Keratinocyte (primary cell): ENCODE measurements at regions not wholly inside any gene's neighbourhood (a gene's known extent, or its start where the extent isn't known, plus 50 kb on each side); places are given as distances from the start of the nearest gene placed in this dataset.

Experiments used
- DNase-seq: peaks from one replicate; pipeline ENCODE4 v3.0.0-alpha.2; 2011; ENCODE audit warnings: low read depth, missing footprints, low spot score
- FAIRE-seq: peaks from 2 replicates; lab custom pipeline; 2011; peaks lifted over from hg19 to GRCh38; lab: Jason Lieb, UNC
- H2AFZ ChIP-seq: 2 replicates; pipeline ENCODE4 v1.6.0; 2012; ENCODE audit warnings: low read length, control low read depth, inconsistent platforms; ENCODE audit not compliant: control insufficient read depth
- H3K27ac ChIP-seq: 2 replicates; pipeline ENCODE4 v1.5.1; 2011; ENCODE audit warnings: low read length; ENCODE audit not compliant: control insufficient read depth, insufficient read depth
- H3K27me3 ChIP-seq: 3 replicates; pipeline ENCODE4 v1.6.0; 2011; ENCODE audit warnings: low read length; ENCODE audit not compliant: control insufficient read depth, insufficient read depth; ENCODE audit errors: extremely low read depth
- H3K36me3 ChIP-seq, 2 experiments: 2 replicates in 1 of 2; 3 replicates in 1 of 2; pipeline ENCODE4 v1.5.1; 2011; ENCODE audit warnings: low read length in 2 of 2, mild to moderate bottlenecking in 1 of 2; ENCODE audit not compliant: control insufficient read depth in 2 of 2, insufficient read depth in 2 of 2; ENCODE audit errors: extremely low read depth in 1 of 2
- H3K4me1 ChIP-seq: 3 replicates; pipeline ENCODE4 v1.5.1; 2011; ENCODE audit warnings: low read length; ENCODE audit not compliant: control insufficient read depth, insufficient read depth; ENCODE audit errors: extremely low read depth
- H3K4me2 ChIP-seq: 3 replicates; pipeline ENCODE4 v1.6.0; 2011; ENCODE audit warnings: low read depth, low read length; ENCODE audit not compliant: control insufficient read depth, insufficient read depth; ENCODE audit errors: extremely low read depth
- H3K4me3 ChIP-seq, 3 experiments: fragments of 200-600 bp in 1 of 3; sonication (generic) in 1 of 3; 2 replicates in 2 of 3; 3 replicates in 1 of 3; pipeline ENCODE4 v1.5.1; 2011 to 2016; ENCODE audit warnings: low read length in 3 of 3, mild to moderate bottlenecking in 3 of 3, control low read depth in 2 of 3, inconsistent platforms in 1 of 3, low read depth in 1 of 3, mixed read lengths in 1 of 3, mixed run types in 1 of 3, moderate library complexity in 1 of 3; ENCODE audit not compliant: control insufficient read depth in 2 of 3, insufficient read depth in 2 of 3; ENCODE audit errors: extremely low read depth in 1 of 3
- H3K79me2 ChIP-seq: 2 replicates; pipeline ENCODE4 v1.6.0; 2012; ENCODE audit warnings: low read length; ENCODE audit not compliant: control insufficient read depth, insufficient read depth
- H3K9ac ChIP-seq: 3 replicates; pipeline ENCODE4 v1.6.0; 2011; ENCODE audit warnings: low read length; ENCODE audit not compliant: control insufficient read depth, insufficient read depth; ENCODE audit errors: extremely low read depth
- H3K9me1 ChIP-seq: 3 replicates; pipeline ENCODE4 v1.6.0; 2011; ENCODE audit warnings: low read length; ENCODE audit not compliant: control insufficient read depth, insufficient read depth; ENCODE audit errors: extremely low read depth
- H3K9me3 ChIP-seq: 2 replicates; pipeline ENCODE4 v1.5.1; 2012; ENCODE audit warnings: low read depth, low read length; ENCODE audit not compliant: control insufficient read depth
- H4K20me1 ChIP-seq: 3 replicates; pipeline ENCODE4 v1.6.0; 2011; ENCODE audit warnings: low read length; ENCODE audit not compliant: control insufficient read depth, insufficient read depth; ENCODE audit errors: extremely low read depth
- EZH2 ChIP-seq: IDR thresholded peaks from one replicate; pipeline ENCODE4 v1.6.1; 2012; ENCODE audit warnings: inconsistent platforms, mild to moderate bottlenecking, low read length, moderate library complexity
- dilution Hi-C: fragments of 300-500 bp; cut with MboI; formaldehyde crosslinking; loops from one replicate; pipeline ENCODE4 v1.7.0; 2020; ENCODE audit warnings: low sequenced_read_pairs; ENCODE audit not compliant: extremely low pct_ligation_motif_present
- TF ChIP-seq, protein P1 (sequence below), 3 experiments: IDR thresholded peaks in 1 of 3; conservative IDR thresholded peaks in 1 of 3; optimal IDR thresholded peaks in 1 of 3; 2 replicates in 2 of 3; 3 replicates in 1 of 3; pipeline versions ENCODE3 to v1.5.1; 2011; ENCODE audit warnings: low read length in 3 of 3, mild to moderate bottlenecking in 3 of 3, moderate library complexity in 2 of 3, control low read depth in 1 of 3, inconsistent platforms in 1 of 3; ENCODE audit not compliant: insufficient read depth in 2 of 3; ENCODE audit errors: extremely low read depth in 1 of 3

DNA sequence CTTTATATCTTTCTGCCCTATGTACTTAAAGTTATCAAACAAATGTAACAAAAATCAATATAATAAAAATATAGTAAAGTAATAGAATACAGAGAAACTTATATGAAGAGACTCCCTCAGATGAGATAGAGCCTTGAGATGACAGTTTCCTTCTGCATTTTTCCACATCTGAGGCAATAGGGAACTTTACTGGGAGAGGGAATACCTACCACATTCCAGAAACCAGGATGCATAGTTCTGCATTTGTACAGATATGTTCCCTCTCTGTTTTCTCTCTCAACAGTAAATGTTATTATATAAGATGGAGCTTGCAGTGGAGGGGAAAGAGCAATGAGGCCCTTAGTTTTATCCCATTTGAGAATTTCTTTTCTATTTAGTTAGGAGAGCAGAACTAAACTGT lies 109.6 kb upstream of the KCNN2 start:
- DNase-seq (no peak), FAIRE-seq (no peak)
- Histone ChIP-seq H3K4me3 (no peak overlapping the region), H4K20me1 (no peaks in the 10 kb centered on the region), H3K4me1 (no peaks in the 10 kb centered on the region), H3K27ac (no peak overlapping the region), H3K9ac (no peak overlapping the region), H3K9me1 (no peaks in the 10 kb centered on the region), H2AFZ (no peak overlapping the region), H3K79me2 (no peaks in the 10 kb centered on the region), H3K9me3 (no peaks in the 10 kb centered on the region), H3K27me3 (no peaks in the 10 kb centered on the region), H3K36me3 (no peaks in the 10 kb centered on the region), H3K4me2 (no peak overlapping the region)
- TF ChIP-seq EZH2 = no peak
- TF ChIP-seq, protein P1, sequence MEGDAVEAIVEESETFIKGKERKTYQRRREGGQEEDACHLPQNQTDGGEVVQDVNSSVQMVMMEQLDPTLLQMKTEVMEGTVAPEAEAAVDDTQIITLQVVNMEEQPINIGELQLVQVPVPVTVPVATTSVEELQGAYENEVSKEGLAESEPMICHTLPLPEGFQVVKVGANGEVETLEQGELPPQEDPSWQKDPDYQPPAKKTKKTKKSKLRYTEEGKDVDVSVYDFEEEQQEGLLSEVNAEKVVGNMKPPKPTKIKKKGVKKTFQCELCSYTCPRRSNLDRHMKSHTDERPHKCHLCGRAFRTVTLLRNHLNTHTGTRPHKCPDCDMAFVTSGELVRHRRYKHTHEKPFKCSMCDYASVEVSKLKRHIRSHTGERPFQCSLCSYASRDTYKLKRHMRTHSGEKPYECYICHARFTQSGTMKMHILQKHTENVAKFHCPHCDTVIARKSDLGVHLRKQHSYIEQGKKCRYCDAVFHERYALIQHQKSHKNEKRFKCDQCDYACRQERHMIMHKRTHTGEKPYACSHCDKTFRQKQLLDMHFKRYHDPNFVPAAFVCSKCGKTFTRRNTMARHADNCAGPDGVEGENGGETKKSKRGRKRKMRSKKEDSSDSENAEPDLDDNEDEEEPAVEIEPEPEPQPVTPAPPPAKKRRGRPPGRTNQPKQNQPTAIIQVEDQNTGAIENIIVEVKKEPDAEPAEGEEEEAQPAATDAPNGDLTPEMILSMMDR (optimal IDR thresholded peaks at IDR 0.05 in 1 of 3, IDR thresholded peaks at IDR 0.05 in 1 of 3, conservative IDR thresholded peaks at IDR 0.05 in 1 of 3; ENCODE audit: extremely low read depth in 1 of 3, insufficient read depth in 2 of 3, low read length in 3 of 3) = no peak
- dilution Hi-C loops = no loop called here

DNA sequence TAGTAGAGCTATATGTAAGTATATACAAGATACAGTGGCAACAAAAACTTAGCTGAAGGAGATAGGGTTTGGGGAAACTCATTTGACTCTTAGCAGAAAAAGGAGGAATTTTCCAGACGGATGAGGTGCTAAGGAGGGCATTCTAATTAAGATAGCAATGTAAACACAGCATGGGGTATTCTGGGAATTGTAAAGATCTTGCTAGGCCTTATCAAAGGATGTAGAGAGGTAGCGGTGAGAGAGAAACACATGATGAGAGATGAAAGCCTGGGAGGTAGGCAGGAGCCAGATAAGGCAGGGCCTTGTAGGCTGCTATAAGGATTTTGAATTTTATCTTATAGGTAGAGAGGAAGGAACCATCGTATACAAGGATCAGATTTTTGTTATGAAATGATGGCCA lies 106.6 kb upstream of the KCNN2 start:
- dilution Hi-C loops = no loop called here
- H3K27ac ChIP-seq = no peak overlapping the region
- H3K4me2 ChIP-seq = no peak overlapping the region
- no peak for DNase-seq
- no peaks in the 10 kb centered on the region for H3K4me1 ChIP-seq
- H3K9ac ChIP-seq = no peak overlapping the region
- no peaks in the 10 kb centered on the region for H3K36me3 ChIP-seq
- no peak overlapping the region for H3K4me3 ChIP-seq
- no peaks in the 10 kb centered on the region for H3K79me2 ChIP-seq
- H3K27me3 ChIP-seq = no peaks in the 10 kb centered on the region
- no peaks in the 10 kb centered on the region for H4K20me1 ChIP-seq
- no peaks in the 10 kb centered on the region for H3K9me1 ChIP-seq
- TF ChIP-seq, protein P1 (optimal IDR thresholded peaks at IDR 0.05 in 1 of 3, IDR thresholded peaks at IDR 0.05 in 1 of 3, conservative IDR thresholded peaks at IDR 0.05 in 1 of 3; ENCODE audit: extremely low read depth in 1 of 3, insufficient read depth in 2 of 3, low read length in 3 of 3) = no peak
- no peak for TF ChIP-seq EZH2
- H3K9me3 ChIP-seq = no peaks in the 10 kb centered on the region
- FAIRE-seq = no peak
- H2AFZ ChIP-seq = no peak overlapping the region
